NOMO-1 treated with dmso at 0.1 percent for 144 hours (cell line): ENCODE measurements at regions not wholly inside any gene's neighbourhood (a gene's known extent, or its start where the extent isn't known, plus 50 kb on each side); places are given as distances from the start of the nearest gene placed in this dataset.
A peak's percentile ranks its signal among the peaks of the same experiment; 100 is the strongest.

Experiments
- DNase-seq: peaks from one replicate; lab custom pipeline; 2025; ENCODE audit not compliant: unreplicated experiment; lab: John Stamatoyannopoulos, UW

GRCh38 chr5:173826086-173826427 lies 62.1 kb upstream of the CPEB4 start:
- no peak for DNase-seq

- DNase-seq: no peak
Observed at GRCh38 chr5:173826428-173827350, 61.5 kb upstream of the CPEB4 start.

GRCh38 chr5:173828952-173829351 lies 59.2 kb upstream of the CPEB4 start:
- no peak for DNase-seq

- no peak for DNase-seq
Observed at GRCh38 chr5:173829826-173830225, 58.3 kb upstream of the CPEB4 start.

GRCh38 chr5:173830421-173830820 lies 57.7 kb upstream of the CPEB4 start:
- no peak for DNase-seq

GRCh38 chr5:173831196-173831914 lies 56.8 kb upstream of the CPEB4 start:
- DNase-seq: no peak

GRCh38 chr5:173832386-173832785 lies 55.8 kb upstream of the CPEB4 start:
- no peak for DNase-seq

- no peak for DNase-seq
Observed at GRCh38 chr5:173833196-173833985, 54.8 kb upstream of the CPEB4 start.

- DNase-seq: no peak
Observed at GRCh38 chr5:173834071-173834771, 53.9 kb upstream of the CPEB4 start.

GRCh38 chr5:173835131-173835530 lies 53.0 kb upstream of the CPEB4 start:
- peak; percentile 19 for DNase-seq

GRCh38 chr5:173835661-173836060 lies 52.5 kb upstream of the CPEB4 start:
- no peak for DNase-seq

GRCh38 chr5:173837654-173838053 lies 50.5 kb upstream of the CPEB4 start:
- DNase-seq: no peak
